ENCODE measurements at regions not wholly inside any gene's neighbourhood (a gene's known extent, or its start where the extent isn't known, plus 50 kb on each side); places are given as distances from the start of the nearest gene placed in this dataset.

GRCh38 chr18:1884623-1885022 is 686.7 kb downstream of the METTL4 start:
- no peak for DNase-seq

- no peak for DNase-seq
Measured at GRCh38 chr18:1891641-1892040, 679.7 kb downstream of the METTL4 start.

GRCh38 chr18:1892191-1892590 is 679.1 kb downstream of the METTL4 start:
- DNase-seq = no peak

- DNase-seq = no peak
Measured at GRCh38 chr18:1895456-1896185, 675.7 kb downstream of the METTL4 start.

- no peak for DNase-seq
Measured at GRCh38 chr18:1906421-1906820, 664.9 kb downstream of the METTL4 start.

- DNase-seq = no peak
Measured at GRCh38 chr18:1907470-1908206, 663.7 kb downstream of the METTL4 start.

- no peak for DNase-seq
Measured at GRCh38 chr18:1914489-1914888, 656.8 kb downstream of the METTL4 start.

- no peak for DNase-seq
Measured at GRCh38 chr18:1916869-1917523, 654.3 kb downstream of the METTL4 start.

- DNase-seq = no peak
Measured at GRCh38 chr18:1917569-1917968, 653.7 kb downstream of the METTL4 start.

- no peak for DNase-seq
Measured at GRCh38 chr18:1922066-1922465, 649.2 kb downstream of the METTL4 start.

- DNase-seq = no peak
Measured at GRCh38 chr18:1928711-1929110, 642.6 kb downstream of the METTL4 start.

GRCh38 chr18:1929720-1930119 is 641.6 kb downstream of the METTL4 start:
- no peak for DNase-seq

GRCh38 chr18:1930291-1931270 is 640.7 kb downstream of the METTL4 start:
- DNase-seq = no peak

GRCh38 chr18:1952486-1952885 is 618.8 kb downstream of the METTL4 start:
- DNase-seq = no peak

GRCh38 chr18:1954583-1955312 is 616.6 kb downstream of the METTL4 start:
- no peak for DNase-seq

GRCh38 chr18:1958798-1959197 is 612.5 kb downstream of the METTL4 start:
- no peak for DNase-seq

GRCh38 chr18:1965016-1965415 is 606.3 kb downstream of the METTL4 start:
- DNase-seq = no peak

GRCh38 chr18:1965541-1965940 is 605.8 kb downstream of the METTL4 start:
- no peak for DNase-seq

- no peak for DNase-seq
Measured at GRCh38 chr18:1968801-1969498, 602.4 kb downstream of the METTL4 start.

- no peak for DNase-seq
Measured at GRCh38 chr18:1976484-1976883, 594.8 kb downstream of the METTL4 start.

- no peak for DNase-seq
Measured at GRCh38 chr18:1982056-1982455, 589.2 kb downstream of the METTL4 start.

Data from stimulated activated CD4-positive, alpha-beta T cell treated with anti-CD3 and anti-CD28 coated beads, Interleukin-4, amount 100 ng/mL, for 1 hour (primary cell).